GM11168 (cell line): ENCODE measurements at regions not wholly inside any gene's neighbourhood (a gene's known extent, or its start where the extent isn't known, plus 50 kb on each side); places are given as distances from the start of the nearest gene placed in this dataset.
"Not testable (repeated sequence)": the region's sequence is repeated elsewhere in the genome, so short reads cannot be mapped to it uniquely, and the experiment has no call there.

Experiments
- in situ Hi-C: fragments of 300-500 bp; cut with MboI; formaldehyde crosslinking; loops from one replicate; pipeline ENCODE4 v1.12.0; 2022; ENCODE audit warnings: low sequenced_read_pairs; ENCODE audit not compliant: unreplicated experiment

DNA sequence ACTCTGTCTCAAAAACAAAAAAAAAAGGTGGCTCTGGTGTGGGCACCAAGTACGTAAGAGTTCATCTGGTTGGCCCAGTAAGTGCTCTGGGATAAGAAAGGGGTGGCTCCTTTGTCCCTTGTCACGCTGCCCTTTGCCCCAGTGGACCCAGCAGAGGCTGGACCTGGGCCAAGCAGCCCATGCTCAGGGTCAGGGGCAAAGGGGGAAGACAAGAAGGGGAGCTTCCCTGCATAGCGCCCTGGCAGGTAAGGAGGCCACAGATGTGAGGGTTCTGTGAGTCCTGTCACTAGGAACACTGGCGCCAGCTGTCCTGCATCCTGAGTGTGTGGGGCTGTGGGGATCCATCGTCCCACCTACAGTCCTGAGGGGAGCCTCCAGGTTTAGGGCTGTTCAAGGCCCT, 65.3 kb downstream of the GADD45G start:
- in situ Hi-C loops: no loop called here

GRCh38 chr9:89670801-89671434, 66.1 kb downstream of the GADD45G start:
- in situ Hi-C loops: no loop called here

- in situ Hi-C loops: no loop called here
Observed at GRCh38 chr9:89674667-89675057, 69.8 kb downstream of the GADD45G start.

DNA sequence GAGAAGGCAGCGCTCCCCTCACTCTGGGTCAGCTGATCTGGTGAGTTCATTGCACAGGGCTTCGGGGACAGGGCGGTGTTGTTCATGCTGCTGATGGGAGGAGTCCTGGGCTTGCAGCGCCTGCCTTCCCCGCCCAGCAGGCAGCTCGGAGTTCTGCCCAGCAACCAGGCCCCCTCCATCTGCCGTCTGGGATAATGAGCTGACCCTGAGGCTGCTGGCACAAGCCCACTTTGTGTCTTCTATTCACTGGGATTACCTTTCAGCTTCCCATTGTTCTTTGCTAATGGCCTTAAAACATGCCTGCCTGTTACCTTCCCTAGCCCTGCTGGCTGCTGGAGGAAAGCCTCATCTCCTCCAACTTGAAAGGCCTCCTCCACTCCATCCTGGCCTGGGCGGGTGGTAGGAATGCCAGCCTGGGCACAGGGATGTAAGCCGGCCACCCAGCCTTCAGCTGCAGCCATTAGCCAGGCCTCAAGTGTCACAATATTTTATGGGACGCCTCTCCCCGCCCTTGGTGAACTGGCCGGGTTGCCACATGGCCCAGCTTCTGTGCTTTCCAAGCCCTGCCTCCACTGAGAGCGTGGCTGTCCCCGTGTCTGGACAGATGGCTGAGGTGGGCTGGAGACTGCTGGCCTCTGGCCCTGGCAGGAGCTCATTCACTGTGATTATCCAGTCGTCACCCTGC, 70.4 kb downstream of the GADD45G start:
- in situ Hi-C loops: no loop called here

- in situ Hi-C loops: no loop called here
Observed at GRCh38 chr9:89676281-89676680, 71.5 kb downstream of the GADD45G start.

DNA sequence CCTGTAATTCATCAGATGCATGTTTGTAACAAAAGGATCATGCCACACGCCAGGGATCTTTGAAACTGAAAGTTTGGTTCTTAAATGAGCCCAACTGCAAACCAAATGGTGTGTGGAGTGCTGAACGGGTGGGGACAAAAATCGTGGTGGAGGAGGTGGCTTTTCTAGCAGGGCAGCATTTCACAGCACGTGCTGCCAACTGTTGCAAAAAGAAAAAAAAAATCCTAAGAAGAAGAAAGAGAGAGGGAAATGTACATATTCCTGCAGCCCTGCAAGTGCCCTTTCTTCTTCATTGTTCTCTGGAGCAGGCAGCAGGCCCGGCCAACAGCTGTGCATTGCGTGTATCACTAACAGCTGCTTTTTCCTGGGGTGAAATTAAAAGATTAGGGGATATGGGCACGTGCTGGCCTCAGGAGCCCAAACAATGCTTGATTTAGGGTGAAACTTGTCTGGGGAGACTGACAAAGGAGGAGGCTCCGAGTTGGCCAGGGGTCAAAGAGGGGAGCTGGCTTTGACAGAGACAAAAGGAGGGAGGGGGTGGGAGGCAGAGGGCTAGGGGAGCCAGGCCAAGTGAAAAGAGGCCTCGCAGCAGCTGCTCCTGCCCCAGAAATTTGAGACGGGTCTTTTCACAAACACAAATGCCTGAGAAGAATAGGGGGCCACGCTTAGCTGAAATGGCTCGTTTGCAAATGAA, 73.0 kb downstream of the GADD45G start:
- in situ Hi-C loops: no loop called here

DNA sequence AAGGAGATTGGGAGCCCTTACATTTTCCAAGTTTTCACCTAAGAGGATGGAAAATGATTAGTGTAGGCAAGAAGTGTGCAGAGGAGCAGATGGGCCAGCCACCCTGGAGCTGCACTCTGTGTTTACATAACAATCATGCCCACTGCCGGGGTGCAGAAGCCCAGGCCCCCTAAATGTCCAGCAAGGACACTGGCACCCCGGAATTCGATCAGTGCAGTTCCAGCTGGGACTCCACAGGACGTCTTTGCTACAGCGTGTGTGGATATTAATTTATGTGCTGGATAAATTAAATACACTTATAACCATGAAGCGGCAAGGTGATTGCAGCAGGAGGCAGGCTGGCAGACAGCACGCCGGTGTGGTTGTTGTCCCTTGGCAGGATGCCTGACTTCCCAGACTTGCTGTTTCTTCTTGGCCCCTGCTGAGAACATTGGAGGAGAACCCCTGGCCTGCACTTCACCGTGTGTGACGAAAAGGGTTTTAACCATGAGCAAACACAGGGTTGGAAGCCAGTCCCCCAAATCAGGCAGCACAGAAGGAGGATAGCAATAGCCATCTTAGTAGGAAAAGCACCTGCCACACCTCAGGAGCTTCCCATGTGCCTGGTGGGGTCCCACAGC, 73.7 kb downstream of the GADD45G start:
- in situ Hi-C loops: no loop called here

DNA sequence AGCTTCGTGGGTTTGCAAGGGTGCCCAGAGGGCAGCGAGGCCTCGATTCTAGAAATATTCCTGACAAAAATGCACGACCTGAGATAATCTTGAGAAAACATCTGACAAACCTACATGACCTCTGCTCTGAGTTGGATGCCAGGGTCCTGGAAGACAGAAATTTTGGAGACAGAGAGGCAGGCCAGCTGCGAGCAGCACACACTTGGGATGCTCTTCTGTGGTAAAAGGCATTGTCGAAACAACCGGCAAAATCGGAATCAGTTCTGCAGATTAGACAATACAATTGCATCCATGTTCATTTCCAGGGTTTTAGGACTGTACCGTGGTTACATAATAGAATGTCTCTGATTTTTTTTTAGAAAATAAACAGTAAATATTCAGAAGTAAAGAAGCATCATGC, 74.2 kb downstream of the GADD45G start:
- in situ Hi-C loops: no loop called here

- in situ Hi-C loops: no loop called here
Observed at GRCh38 chr9:89679581-89679980, 74.8 kb downstream of the GADD45G start.

DNA sequence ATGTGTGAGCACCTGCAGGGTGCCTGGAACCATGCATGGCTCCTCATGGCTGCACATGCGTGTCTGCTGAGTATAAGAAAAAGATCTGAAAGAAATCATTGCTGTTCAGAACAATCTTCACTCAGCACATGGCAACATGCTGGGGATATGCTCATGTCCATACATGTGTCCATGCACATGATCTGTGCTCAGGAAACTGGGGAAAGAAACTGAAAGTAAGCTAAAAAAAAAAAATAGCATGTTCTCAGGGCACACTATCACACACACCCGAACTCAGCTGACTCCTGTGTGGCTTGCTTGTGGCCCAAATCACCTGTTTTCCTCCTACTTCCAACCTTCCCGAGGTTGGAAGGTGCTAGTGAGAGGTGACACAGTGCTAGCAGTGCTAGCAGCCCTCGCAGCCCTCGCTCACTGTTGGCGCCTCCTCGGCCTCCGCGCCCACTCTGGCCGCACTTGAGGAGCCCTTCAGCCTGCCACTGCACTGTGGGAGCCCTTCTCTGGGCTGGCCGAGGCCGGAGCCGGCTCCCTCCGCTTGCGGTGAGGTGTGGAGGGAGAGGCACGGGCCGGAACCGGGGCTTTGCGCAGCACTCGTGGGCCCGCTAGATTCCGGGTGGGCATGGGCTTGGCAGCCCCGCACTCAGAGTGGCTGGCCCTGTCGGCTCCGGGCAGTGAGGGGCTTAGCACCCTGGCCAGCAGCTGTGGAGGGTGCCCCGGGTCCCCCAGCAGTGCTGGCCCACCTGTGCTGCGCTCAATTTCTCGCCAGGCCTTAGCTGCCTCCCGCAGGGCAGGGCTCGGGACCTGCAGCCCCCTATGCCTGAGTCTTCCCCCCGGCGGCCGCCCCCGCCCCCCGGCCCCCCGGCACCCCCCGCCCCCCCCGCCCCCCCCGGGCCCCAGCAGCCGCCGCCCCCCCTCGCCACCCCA, 76.0 kb downstream of the GADD45G start:
- in situ Hi-C loops: no loop called here

GRCh38 chr9:89681468-89681859, 76.7 kb downstream of the GADD45G start:
- in situ Hi-C loops: not testable (repeated sequence)

DNA sequence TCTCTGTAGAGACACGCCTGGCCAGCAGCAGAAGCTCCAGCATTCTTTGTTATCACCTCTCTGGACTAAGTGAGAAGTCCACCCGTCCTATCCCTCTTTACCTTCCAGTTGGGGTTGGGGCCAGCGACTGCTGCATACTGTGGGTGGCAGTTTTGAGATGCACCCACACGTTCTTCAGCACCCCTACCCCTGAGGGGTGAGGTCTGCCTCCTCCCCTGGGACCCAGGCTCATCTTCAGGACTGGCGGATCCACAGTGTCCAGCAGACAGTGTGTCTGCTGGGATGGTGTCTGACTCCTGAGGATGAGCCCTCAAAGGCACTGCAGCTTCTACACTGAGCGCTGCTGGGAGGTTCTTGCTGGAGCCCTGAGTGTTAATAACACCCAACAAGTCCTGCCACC, 78.8 kb downstream of the GADD45G start:
- in situ Hi-C loops: no loop called here

DNA sequence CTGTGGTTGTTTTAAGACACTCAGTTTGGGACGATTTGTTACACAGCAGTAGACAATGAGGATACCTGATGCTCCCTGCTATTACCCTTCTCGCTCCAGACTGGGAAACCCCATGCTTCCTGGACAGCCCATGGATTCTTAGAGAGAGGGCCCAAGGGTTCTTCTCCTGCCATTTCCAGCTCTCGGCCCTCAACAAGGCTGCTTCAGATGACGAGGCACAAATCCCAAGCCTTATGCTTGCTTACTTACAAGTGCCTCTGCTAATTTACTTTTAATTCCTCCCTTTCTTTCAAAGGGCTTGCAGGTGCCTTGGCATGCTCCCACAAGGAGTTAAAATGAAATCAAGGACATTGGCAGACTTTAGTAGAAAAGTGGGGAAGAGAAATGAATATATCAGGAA, 79.4 kb downstream of the GADD45G start:
- in situ Hi-C loops: no loop called here

GRCh38 chr9:89684912-89685636, 80.3 kb downstream of the GADD45G start:
- in situ Hi-C loops: no loop called here

DNA sequence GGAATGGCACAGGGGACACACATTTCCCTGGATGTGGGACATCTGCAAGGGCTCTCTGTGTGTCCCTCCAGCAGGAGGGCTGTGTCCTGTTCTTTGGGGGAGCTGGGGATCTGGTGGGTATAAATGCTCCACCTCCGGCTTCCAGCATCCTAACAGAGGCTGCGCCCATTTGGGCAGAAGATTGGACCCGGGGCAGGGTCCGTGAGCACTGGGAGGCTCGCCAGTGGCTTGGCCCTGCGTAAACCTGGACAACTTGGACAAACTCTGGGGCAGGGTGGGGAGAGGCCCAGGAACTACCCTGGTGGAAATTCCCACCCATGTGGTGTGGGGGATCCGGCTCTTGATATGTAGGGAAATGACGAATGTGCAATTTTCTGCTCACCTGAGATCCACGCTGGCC, 80.9 kb downstream of the GADD45G start:
- in situ Hi-C loops: no loop called here

DNA sequence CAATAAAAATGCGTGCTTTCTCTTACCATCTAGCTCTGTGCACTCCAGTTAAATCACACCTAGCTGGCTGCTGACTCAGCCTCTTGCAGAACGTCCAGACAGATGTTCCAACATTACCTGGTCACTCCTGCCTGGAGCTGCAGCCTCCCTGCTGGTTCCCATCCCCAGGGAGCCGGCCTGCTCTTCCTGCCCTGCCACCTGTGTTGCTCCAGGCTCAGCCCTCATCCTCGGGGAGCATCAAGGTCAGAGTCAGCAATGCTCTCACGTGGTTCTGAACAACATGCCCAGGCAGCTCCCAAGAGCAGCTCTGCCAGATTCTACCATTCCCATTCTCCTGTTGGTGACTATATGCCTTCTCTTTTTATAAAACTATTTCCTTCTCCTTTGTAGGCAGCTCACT, 81.3 kb downstream of the GADD45G start:
- in situ Hi-C loops: no loop called here

DNA sequence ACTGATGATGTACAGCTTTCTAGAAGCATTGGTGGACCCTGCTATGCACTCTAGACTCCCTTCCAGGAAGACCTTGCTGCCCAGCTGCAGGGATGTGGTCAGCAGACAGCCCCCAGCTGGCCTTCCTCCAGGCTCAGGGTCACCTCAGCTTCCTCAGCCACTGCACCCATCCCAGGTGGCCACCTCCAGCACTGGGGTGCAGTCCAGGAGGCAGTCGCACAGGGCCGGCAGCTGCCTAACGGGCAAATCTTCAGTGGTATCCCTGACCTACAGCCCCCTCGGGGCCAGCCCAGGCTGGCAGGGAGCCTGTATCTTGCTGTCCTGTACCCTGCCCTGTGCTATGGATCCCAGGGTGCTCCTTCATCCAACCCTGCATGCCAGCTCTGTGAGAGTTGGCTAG, 81.8 kb downstream of the GADD45G start:
- in situ Hi-C loops: no loop called here

GRCh38 chr9:89687188-89687587, 82.4 kb downstream of the GADD45G start:
- in situ Hi-C loops: no loop called here

DNA sequence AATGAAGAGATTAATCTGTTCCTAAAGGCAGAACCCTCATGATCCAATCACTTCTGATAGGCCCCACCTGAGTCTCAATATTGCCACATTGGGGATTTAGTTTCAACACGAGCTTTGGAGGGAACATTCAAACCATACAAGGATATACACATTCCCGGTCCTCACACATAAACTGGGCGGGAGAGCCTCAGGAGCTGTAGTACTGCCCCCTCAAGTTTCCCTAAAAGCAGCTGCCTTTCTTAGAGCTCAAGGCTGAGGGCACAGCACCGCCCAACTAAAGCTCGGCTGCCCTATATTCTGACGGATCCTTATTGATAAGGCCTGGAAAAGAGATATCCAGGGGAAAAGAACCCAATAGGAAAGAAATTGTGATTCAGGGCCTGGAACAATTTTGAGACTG, 83.0 kb downstream of the GADD45G start:
- in situ Hi-C loops: no loop called here

GRCh38 chr9:89689321-89689720, 84.5 kb downstream of the GADD45G start:
- in situ Hi-C loops: not testable (repeated sequence)
